KMS-11 (cell line): ENCODE measurements at regions not wholly inside any gene's neighbourhood (a gene's known extent, or its start where the extent isn't known, plus 50 kb on each side); places are given as distances from the start of the nearest gene placed in this dataset.

ENCODE experiments used
- H2AFZ ChIP-seq: fragments of 200-600 bp; sonication (generic); 2 replicates; pipeline ENCODE4 v1.6.1; 2016; ENCODE audit warnings: antibody characterized with exemption, mixed run types, low read depth
- H3K27ac ChIP-seq: fragments of 200-600 bp; sonication (generic); 2 replicates; pipeline ENCODE4 v1.6.1; 2016; ENCODE audit warnings: mild to moderate bottlenecking, mixed run types
- H3K27me3 ChIP-seq: fragments of 200-600 bp; sonication (generic); 2 replicates; pipeline ENCODE4 v1.6.1; 2017; ENCODE audit warnings: mild to moderate bottlenecking, low read depth, mixed run types, moderate library complexity; ENCODE audit not compliant: insufficient read depth
- H3K36me3 ChIP-seq: fragments of 200-600 bp; sonication (generic); 2 replicates; pipeline ENCODE4 v1.6.1; 2017; ENCODE audit warnings: mild to moderate bottlenecking, mixed run types; ENCODE audit not compliant: insufficient read depth
- H3K4me1 ChIP-seq: fragments of 200-600 bp; sonication (generic); 2 replicates; pipeline ENCODE4 v1.6.1; 2016; ENCODE audit warnings: mild to moderate bottlenecking, low read depth, mixed run types; ENCODE audit not compliant: poor library complexity, severe bottlenecking
- H3K4me2 ChIP-seq: fragments of 200-600 bp; sonication (generic); 2 replicates; pipeline ENCODE4 v1.7.0; 2016; ENCODE audit warnings: mild to moderate bottlenecking, mixed run types
- H3K4me3 ChIP-seq: fragments of 200-600 bp; sonication (generic); IDR thresholded peaks from 2 replicates; pipeline ENCODE4 v1.6.1; 2017; ENCODE audit warnings: low read depth, low read length, mixed read lengths; ENCODE audit not compliant: insufficient read depth
- H3K79me2 ChIP-seq: fragments of 200-600 bp; sonication (generic); 2 replicates; pipeline ENCODE4 v1.6.1; 2016; ENCODE audit warnings: low read depth, mixed run types; ENCODE audit not compliant: insufficient read depth
- H3K9ac ChIP-seq: fragments of 200-600 bp; sonication (generic); 2 replicates; pipeline ENCODE4 v1.6.1; 2016; ENCODE audit warnings: mild to moderate bottlenecking, mixed run types
- H4K20me1 ChIP-seq: fragments of 200-600 bp; sonication (generic); 2 replicates; pipeline ENCODE4 v1.6.1; 2016; ENCODE audit warnings: mild to moderate bottlenecking, mixed run types; ENCODE audit not compliant: insufficient read depth
- TF ChIP-seq, protein P1 (sequence below): fragments of 200-600 bp; sonication (generic); conservative IDR thresholded peaks from 2 replicates; pipeline ENCODE4 v1.6.1; 2017; ENCODE audit warnings: low read depth, mild to moderate bottlenecking, antibody characterized with exemption, low read length, moderate library complexity, mixed read lengths

DNA sequence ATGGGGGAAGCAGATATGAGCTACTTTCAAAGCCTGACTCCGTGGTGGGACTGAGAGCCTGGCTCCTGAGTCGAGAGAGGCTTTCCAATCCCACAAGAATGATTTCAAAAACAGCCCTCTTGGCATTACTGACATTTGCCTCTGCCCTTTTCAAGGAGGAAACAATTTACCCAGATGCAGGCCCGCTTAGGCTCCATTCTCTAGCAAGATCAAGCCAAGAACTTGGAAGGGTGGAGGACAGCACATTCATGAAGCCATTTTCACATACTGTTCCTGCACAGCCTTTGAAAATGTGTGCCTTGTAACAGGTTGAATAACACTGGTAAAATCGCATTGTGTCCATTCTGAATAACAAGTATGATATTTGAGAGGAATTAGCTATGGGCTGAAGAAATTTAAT is 58.2 kb upstream of the EED start:
- Histone ChIP-seq H3K79me2 (no peaks in the 10 kb centered on the region), H4K20me1 (no peaks in the 10 kb centered on the region), H3K4me3 (no peak overlapping the region), H3K36me3 (no peaks in the 10 kb centered on the region), H3K9ac (no peak overlapping the region), H3K4me1 (peaks cover 54% of the 10 kb centered on the region), H3K4me2 (no peak overlapping the region; the same call in 1 of the 2 replicates), H3K27me3 (no peaks in the 10 kb centered on the region), H3K27ac (no peak overlapping the region), H2AFZ (no peak overlapping the region)
- TF ChIP-seq, protein P1, sequence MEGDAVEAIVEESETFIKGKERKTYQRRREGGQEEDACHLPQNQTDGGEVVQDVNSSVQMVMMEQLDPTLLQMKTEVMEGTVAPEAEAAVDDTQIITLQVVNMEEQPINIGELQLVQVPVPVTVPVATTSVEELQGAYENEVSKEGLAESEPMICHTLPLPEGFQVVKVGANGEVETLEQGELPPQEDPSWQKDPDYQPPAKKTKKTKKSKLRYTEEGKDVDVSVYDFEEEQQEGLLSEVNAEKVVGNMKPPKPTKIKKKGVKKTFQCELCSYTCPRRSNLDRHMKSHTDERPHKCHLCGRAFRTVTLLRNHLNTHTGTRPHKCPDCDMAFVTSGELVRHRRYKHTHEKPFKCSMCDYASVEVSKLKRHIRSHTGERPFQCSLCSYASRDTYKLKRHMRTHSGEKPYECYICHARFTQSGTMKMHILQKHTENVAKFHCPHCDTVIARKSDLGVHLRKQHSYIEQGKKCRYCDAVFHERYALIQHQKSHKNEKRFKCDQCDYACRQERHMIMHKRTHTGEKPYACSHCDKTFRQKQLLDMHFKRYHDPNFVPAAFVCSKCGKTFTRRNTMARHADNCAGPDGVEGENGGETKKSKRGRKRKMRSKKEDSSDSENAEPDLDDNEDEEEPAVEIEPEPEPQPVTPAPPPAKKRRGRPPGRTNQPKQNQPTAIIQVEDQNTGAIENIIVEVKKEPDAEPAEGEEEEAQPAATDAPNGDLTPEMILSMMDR: no peak

DNA sequence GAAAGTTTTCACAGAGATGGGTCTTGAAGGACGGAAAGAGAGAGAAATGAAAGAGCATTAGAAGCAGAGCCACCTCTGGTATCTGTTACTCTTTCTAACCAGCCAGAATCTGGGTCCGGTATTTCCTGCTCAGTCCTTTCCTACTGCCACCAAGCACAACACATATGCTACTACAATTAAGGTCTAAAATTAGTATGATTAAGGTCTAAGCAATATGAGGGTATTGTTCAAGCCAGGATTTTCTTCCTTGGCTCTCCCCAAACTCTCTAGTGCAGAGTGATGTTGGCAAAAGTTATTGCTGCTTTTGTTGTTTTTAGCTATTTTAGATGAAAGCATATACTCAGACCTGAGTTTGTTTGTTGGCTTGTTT is 59.2 kb upstream of the EED start:
- Histone ChIP-seq H3K4me1 (peaks cover 51% of the 10 kb centered on the region), H3K4me2 (peak overlapping the region; percentile 62; the same call in 1 of the 2 replicates), H3K4me3 (no peak overlapping the region), H3K27ac (peak overlapping the region; percentile 86; the same call in 1 of the 2 replicates), H3K79me2 (no peaks in the 10 kb centered on the region), H2AFZ (no peak overlapping the region), H3K9ac (no peak overlapping the region), H3K36me3 (no peaks in the 10 kb centered on the region), H4K20me1 (no peaks in the 10 kb centered on the region), H3K27me3 (no peaks in the 10 kb centered on the region)
- TF ChIP-seq, protein P1: no peak

DNA sequence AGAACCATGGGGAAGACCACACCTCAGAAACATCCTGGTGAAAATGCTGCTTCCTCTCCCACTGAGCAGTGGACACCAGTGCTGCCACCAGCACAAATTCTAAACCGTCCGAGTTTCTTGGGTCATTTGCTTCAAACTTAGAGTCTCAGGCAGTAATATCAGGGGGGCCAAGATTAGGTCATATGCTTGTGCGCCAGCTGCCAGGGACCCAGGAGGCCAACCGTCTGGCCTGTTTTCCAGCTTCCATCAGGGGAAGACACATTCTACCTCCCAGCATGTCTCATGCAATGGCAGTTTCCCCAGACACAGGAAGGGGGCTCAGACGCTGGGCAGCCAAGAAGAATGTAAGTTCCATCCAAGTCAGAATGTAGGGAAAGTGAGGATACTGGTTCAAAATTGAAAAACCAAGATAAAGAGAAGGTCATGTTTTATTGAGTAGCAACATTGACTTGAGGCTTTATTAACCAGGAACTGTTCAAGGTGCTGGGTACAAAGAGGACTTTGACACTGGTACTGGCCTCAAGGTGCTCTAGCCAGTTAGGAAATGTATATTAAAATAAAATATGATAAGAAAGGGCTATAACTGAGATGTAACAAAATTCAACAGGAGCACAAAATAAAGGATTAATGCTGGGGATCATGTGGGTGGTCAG is 59.7 kb upstream of the EED start:
- peak overlapping the region; percentile 65 for H2AFZ ChIP-seq
- no peaks in the 10 kb centered on the region for H3K27me3 ChIP-seq
- no peaks in the 10 kb centered on the region for H3K79me2 ChIP-seq
- no peaks in the 10 kb centered on the region for H3K36me3 ChIP-seq
- TF ChIP-seq, protein P1: no peak
- H3K9ac ChIP-seq: peak overlapping the region; percentile 58; the same call in 1 of the 2 replicates
- H3K4me1 ChIP-seq: peaks cover 51% of the 10 kb centered on the region
- H3K4me3 ChIP-seq: no peak overlapping the region
- peak overlapping the region; percentile 62 for H3K4me2 ChIP-seq
- peak overlapping the region; percentile 86 for H3K27ac ChIP-seq
- no peaks in the 10 kb centered on the region for H4K20me1 ChIP-seq

- TF ChIP-seq, protein P1: no peak
- H3K4me2 ChIP-seq: peak overlapping the region; percentile 62
- peak overlapping the region; percentile 86 for H3K27ac ChIP-seq
Measured at GRCh38 chr11:86183694-86184093, 60.9 kb upstream of the EED start.

More at GRCh38 chr11:86183694-86184093, 60.9 kb upstream of the EED start:
- H4K20me1 ChIP-seq: no peaks in the 10 kb centered on the region
- H3K79me2 ChIP-seq: no peaks in the 10 kb centered on the region
- peak overlapping the region; percentile 65 for H2AFZ ChIP-seq
- no peaks in the 10 kb centered on the region for H3K36me3 ChIP-seq
- peak overlapping the region; percentile 58 for H3K9ac ChIP-seq
- peak overlapping the region; percentile 39 for H3K4me3 ChIP-seq
- no peaks in the 10 kb centered on the region for H3K27me3 ChIP-seq
- H3K4me1 ChIP-seq: peaks cover 53% of the 10 kb centered on the region
